Suppressor macrophage treated with lipopolysaccharide for 4 hours (primary cell): ENCODE measurements at regions not wholly inside any gene's neighbourhood (a gene's known extent, or its start where the extent isn't known, plus 50 kb on each side); places are given as distances from the start of the nearest gene placed in this dataset.
A peak's percentile ranks its signal among the peaks of the same experiment; 100 is the strongest.

Experiments
- DNase-seq: peaks from one replicate; pipeline ENCODE4 v3.0.0-alpha.2; 2020

DNA sequence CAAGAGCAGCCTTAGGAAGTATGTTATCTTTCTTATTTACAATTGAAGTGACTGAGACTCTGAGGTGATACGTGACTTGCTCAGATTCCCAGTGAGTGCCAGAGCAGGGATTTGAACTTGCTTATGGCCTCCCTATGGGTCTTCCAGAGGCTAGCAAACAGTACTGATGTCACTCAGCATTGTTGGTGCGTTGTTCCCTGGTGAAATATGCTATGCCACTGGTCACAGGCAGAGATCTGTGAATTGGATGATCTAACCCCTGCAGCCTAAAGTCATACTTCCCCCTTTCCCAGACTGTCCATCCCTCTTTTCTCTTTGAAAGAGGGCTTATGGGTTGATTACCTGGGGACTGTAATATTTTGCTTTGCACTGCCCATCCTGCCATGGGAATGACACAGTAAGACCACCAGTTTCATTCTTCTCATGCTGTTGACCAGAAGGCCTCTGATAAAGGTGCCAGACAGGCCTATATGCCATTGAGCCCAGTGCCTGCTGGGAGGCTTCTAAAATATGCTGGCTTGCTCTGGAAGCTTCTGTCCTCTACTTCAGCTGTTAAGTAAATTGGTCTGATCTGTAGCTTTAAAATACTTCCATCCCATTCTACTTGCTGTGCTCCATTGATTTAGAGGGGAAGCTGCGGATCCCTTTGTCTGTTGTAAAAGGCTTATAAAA is 152.2 kb upstream of the E2F8 start:
- no peak for DNase-seq

DNA sequence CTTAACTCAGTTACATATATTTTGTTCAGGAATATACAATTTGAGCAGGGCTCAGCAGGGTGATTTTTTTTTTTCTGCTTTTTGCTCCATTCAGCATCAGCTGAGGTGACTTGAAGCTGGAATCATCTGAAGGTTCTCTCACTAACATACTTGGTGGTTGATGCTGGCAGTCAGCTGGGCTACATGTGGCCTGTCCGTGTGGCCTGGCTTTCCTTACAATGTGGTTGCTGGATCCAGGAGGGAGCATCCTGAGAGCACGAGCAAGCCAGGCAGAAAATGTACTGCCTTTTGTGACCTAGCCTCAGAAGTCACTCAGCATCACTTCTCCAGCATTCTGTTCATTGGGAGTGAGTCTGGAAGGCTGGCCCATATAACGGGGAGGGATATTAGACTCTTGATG is 151.6 kb upstream of the E2F8 start:
- DNase-seq: no peak

DNA sequence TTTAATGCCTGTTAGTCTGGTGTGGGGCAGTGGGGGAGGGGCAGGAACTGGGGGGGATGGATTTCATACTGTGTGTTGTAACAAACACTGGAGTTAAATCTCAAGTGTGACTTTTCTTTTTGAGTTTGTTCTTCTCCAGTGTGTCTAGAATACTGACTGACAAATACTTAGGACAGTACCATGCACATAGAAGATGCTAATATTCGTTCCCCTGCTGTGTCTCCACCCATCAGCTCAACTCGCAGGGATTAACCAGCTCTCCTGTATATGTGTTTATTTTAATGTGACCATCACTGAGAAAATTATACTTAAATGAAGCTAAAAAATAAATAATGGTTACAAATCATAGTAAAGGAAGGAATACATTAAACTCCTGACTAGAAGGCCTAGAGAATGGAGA is 150.9 kb upstream of the E2F8 start:
- no peak for DNase-seq

DNA sequence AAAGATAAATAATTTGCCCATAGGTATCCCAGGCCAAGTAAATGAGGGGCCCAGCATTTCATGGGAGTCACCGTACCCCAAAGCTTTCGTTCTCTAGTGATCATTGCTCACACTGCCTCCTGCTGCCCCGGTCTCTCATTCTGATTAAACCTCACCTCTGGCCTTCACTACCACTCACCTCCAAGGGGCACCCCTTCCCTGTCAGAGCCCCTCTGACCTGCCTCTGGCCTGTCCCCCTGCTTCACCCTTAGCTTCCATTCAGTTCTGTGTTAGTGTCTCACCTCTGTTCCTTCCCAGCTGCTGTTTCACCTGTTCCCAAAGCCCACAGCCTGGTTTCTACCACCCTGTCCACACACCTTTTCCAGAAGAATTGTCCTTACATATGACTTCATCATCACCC is 150.3 kb upstream of the E2F8 start:
- DNase-seq: no peak

DNA sequence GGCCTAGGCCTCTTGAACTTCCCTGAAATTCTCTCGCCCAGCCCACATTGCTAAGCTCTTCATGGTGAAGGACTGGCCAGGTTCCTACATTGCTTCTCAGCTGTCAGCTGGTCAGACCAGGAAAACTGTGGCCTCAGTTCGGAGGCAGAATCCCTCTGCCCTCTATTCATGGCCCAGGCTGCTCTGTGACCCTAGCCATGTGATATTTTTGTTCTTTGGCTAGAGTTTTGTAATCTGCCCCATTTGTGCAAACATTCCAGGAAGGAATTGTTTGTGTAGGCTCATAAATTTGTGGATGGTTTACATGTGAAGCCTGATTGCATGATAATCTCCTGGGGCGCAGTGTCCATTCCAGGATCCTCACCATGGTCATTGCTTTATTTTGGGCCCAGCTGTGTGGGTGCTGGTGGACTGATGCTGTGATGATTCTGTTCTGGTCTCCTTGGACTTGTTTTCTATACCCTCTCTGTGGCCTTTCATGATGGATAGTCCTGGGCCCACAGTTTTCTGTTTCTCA is 149.1 kb upstream of the E2F8 start:
- no peak for DNase-seq

DNA sequence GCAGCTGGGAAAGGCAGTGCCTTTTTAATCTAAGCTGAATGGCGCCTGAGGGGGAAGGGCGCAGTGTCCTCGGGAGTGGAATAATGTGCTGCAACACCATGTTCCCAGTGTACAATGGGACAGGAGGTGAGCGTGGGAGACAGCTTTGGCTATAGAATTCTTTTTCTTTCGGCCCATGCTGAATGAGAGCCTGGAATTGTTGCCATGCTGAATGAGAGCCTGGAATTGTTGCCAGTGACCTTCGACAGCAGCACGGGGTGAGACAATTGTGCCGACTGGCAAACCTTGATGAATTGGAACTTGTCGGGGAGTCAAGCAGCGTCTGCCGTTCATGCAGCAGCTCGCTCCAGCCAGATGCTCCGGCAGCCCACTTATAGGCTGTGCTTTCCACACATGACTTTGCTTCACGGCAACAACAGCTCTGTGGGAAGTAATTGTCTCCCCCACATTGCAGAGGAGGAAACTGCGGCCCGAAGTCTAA is 141.4 kb upstream of the E2F8 start:
- no peak for DNase-seq

DNA sequence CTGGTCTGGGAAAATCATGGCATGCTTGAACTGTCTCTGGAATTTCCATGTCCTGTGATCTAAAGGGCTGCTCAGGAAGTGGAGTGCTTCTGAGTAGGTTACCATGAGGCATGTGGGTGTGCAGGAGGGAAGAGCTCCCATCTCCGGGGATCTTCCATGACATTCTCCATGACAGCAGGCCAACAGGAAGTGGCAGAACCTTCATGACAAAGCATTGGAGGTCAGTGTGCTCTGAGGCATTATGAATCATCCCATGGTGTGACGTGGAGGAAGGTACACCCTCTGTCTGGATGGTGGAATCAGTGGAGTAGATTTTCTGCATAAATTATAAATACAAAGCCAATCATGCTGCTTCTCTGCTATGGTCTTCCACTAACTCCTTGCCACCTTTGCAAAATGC is 139.6 kb upstream of the E2F8 start:
- DNase-seq: peak; percentile 3

DNA sequence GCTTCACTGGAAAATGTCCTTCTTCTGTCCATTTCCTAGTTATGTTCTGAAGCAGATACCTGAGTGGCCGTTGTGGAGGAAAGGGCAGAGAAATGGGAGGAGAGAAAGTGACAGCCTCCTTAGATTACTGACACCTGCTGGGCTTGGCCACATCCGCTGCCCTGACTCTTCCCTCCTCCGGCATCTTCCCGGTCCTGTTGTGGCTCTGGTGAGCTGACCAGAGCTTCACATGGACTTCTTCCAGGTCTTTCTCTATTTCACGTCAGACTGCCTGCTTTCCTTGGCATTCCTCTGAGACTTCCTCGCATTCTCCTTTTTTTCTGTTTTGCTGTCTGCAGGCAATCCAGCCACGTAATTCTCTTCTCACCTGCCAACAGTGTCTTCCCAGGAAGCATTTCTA is 138.7 kb upstream of the E2F8 start:
- no peak for DNase-seq

DNA sequence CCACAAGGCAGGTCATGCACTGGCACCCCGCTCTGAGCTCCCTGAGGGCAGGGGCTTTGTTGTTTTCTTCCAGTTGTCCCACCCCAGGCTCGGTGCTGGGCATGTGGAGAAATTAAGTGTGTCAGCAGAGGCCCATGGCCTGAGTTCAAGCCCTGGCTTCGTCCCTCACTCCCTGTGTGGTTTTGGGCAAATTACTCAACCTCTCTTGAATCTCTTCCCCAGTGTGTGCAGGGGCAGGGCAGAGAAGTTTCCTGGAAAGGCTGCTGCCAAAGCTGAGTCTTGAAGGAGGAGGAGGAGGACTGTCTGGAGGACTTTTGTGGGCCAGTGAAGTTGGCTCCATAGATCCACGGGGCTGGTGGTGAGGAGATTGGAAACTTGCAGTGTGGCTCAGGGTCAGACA is 138.1 kb upstream of the E2F8 start:
- DNase-seq: no peak

DNA sequence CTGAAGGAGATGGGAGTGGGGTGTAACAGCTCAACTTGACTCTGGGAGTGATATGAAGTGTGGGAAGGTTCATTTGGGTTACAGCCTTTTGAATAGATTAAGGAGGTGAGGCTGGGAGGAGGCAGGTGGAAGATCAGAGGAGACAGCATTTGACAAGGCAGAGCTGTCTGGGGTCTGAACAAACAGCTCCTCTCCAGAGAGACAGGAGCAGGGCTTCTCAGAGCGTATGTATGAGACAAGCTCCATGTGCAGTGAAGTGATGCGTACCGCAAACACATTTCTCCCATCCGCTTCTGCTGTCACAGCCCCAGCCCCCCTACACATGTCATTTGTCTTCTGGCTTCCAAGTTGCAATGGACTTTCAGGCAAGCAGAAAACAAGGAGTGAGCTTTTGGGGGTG is 137.1 kb upstream of the E2F8 start:
- DNase-seq: no peak

DNA sequence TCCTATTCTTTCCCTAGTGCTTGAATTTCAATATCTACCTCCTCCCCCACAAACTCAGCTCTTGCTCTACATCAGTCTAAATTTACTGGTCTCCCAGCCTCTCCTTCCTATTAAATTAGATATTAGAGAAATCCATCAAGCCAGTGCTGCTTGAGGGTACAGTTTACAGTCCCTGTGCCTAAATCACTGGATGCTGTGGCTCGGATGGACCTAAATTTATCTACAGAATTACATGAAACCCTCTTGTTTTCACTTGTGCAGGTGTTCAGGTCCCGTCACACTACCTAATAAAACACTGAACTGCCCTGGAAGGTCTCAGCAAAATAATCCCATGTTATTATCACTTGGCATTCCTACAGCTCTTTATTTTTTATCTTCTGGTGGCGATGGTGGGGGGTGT is 134.7 kb upstream of the E2F8 start:
- DNase-seq: no peak

DNA sequence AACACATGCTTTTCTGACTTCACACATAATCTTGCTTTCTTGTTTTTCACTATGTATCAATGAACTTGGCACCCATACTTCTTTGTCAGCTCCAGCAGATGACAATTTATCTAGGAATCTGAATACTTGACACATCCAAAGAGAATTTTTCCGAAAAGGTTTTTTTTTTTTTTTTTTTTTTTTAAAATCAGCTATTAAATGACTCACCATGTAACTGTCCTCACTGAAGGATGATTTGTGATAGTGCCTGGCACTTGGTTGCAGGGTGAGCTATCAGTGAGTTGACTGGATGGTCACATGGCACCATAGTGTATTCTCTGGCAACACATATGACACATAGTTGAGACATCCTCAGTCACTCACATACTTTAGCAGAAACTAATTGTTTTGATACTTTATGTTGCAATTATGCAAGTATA is 133.4 kb upstream of the E2F8 start:
- DNase-seq: peak; percentile 2

DNA sequence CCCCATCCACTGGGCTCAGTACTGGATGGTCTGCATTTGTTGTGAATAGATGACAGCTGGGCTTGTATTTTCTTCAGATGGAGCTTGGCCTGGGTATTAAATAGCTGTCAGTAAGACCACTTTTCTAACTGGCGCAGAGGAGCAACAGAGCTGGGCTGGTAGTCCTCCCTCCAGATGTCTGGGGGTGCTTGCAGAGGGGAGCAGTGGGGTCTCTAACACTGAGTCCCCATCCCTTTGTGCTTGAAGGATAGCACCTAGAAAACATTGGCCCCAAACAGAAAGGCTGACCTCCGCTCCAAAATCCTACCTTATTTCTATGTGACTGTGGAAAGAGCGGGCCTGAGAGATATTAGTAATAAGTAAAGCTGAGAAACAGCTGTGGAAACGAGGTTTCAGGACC is 131.6 kb upstream of the E2F8 start:
- no peak for DNase-seq

DNA sequence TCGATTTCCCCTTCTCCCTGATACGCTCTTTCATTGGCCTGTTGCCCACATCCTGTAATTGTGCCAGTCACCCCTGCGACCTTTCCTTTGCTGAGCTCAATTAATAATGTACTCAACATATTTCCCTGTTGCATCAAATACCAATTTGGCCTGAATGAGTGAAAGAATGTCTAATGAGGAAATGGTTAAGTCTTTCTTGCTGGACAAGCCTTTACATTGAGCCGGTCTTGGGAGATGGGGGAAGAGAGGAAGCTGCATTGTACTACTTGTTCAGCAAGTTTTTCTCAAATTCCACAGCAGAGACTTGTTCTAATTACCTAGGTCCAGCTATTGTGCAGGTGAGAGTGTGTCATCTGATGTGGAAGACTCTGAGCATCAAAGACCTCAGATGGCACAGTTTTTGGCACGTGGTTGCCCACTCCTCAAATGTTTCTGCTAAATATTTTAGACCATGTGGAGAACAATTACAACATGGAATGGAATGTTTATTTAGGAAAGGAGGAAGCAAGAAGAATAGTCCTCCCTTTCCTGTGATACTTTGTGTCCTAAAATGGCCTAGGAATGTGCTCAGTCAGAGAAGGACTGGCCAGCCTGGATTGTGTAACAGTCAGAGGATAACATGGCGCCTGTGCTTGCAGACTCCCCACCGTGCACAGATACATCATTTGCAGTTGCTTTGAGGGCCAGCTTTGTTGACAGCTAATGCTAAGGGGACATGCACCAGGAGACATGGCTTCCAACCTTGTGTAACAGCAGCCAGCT is 129.5 kb upstream of the E2F8 start:
- no peak for DNase-seq

DNA sequence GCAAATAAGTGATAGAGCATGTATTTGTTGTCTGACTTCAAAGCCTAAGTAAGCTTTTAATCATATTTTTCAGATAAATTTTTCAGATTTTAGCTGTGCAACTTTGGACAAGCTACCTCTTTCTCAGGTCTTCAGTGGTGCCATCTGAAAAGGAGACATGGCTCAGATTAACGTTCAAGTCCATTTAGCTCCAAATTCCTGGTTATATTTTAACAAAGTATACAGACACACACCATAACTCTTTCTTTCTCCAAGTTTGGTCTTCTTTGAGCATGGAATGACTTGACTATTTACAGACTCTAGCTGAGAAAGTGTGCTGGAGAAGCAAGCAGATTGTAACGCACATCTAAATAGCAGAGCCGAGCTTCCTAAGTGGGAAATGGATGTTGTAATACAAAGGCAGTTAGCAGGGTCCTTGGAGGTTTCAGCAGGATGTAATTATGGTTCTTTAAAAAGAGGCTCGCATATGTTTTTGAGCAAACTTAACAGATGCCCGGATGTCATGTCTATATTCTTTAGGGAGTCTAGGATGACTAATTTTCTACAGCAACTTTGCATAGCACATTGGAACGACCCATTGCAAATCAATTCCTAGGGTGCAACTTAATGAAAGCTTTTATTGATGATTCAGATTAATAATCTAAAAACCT is 128.1 kb upstream of the E2F8 start:
- no peak for DNase-seq

DNA sequence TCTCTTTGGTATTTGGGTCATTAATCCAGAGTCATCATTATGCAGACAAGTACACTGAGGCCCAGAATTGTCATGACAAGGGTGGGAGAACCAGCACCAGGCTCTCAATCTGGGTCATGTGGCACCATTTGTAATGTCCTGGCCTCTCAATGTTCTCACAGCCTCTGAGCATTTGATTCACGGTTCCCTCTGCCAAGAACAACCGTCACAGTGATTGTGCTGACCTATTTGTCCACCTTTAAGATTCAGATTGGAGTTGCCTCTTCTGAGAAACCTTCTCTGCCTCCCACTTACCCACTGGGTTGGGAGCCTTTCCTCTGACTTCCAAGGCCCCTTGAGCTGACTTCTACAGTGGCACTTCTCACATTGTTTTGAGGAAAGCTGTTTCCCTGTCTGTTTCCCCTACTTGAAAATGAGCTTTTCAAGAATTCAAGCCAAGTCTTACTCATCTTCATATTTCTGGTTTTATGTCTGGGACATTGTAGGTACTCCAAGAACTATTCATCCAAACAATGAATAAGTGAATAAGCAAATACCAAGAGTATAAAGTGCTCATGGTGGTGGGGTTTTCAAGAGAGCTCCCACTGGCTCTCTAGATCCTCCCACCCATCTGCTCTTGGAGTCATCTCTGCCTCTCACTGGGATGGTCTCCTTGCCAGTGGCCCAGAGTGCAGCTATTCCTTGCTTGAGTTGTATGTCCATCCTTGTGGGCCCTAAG is 126.4 kb upstream of the E2F8 start:
- DNase-seq: no peak

DNA sequence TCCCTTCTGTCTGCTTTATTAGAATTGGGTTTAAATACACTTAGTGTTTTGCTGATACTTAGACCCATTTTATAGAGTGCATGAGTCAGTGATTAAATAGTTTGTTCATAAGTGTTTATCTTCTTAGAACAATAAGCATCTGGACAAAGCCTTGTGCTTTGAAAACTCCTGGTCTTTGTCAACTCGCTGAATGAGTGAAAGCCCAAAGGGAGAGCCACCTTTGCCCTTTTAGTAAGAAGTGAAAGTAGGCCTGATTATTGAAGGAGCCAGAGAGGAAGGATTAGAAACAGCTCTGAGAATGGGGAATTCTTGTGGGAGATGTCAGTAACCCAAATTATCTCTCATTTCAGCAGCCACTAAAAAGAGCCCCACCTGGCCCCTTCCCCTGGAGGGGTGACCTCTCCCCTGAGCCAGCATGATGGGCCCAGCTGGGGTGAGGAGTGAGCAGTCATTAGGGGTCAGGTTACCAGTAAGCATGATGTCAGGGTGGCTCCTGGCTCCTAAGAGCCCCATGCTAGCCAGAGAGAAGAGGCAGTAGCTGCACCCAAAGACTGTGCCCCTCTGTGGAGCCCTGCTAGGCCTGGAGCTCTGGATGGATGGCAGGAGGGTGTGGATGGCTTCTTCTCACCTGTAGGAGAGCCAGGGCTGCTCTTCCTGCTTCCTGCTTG is 125.1 kb upstream of the E2F8 start:
- no peak for DNase-seq

DNA sequence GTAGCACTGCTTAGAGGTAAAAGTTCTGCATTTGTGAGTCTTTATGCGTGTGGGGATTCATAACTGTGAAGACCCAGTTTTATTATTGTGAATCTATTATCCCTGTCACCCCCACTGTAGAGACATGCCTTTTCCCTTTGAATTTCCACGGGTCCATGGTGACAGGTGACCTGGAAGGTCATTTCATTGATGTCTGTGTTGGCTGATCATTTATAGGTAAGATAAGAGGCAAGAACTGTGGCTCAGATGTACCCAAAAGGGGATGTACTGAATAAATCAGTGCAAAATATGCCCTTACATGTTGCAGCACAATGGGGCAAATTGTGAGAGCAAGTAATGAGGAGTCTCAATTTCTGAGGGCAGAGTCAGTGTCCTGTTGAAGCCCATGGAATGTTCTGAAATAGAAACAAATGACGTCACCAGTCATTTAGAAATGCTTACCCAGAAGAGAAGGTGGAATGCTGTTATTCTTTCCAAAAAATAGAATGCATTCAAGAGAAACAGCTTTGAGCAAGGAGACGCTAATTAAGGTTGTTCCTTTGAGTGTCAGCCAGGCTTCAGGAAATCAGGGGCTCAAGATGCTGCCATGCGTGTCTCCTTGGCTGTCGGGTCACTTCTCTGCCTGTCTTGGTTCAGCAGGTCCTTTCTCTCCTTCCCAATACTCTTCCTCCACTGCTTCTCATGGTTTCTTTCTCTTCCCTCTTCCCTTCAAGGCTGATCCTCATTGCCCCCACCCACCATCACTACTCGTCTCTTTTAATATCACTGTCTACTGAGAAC is 118.7 kb upstream of the E2F8 start:
- no peak for DNase-seq

DNA sequence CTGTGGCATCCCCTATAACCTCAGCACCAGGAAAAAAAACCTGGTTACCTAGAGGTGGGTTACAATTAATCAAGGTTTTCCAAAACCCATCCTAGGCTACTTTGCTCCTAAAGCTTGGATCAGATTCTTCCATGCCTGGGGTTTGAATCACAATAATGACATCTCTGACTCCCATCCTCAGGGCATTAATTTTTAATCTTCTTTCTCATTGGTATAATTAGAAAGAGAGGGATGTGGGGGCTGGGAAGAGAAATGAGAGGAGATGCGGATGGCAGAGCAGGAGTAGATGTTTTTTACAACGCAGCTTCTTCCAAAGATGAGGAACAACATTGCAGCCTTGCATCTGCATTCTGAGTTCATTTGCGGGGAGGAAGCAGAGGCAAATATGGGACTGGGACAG is 117.2 kb upstream of the E2F8 start:
- DNase-seq: no peak

DNA sequence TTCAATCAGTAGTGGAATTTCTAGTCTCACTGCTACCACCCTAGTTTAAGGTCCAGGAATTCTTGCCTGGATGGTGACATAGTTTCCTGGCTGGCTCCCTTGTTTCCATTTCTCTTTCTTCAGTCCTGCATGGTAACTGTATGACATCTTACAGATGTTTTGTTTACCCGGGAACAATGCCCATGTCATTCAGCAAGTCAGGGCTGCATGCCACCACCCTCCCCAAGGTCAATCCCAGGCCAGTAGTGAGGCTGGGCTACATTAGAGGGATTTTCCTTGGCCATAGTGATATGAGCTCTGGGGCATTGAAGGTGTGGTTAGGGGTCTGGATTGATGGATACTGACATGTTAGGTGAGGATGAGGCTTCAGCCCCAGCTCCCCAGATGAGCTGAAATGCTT is 114.9 kb upstream of the E2F8 start:
- DNase-seq: no peak

DNA sequence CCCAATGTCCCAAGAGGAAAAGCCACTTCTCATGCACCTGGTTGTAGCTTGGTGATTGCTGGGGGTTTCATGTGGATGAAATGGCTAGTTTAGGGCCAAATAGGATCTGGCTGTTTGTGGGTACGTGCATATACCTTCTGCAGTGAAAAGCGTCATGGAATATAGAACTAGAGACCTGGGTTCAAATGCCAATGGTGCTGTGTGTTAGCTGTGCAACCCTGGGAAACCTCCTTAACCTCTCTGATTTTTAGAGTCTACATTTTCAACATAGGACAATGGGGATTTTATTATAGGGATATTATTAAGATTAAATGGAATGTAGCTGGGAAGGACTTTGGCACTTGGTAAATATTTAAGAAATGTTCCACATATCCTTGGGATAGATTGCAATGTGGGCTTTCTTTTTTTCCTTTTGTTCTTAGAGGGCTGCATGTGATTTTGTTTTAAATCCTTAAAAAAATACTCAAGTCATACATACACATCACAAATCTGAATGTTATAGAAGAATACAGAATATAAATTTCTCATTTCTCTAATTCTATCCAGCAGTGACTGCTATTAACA is 112.6 kb upstream of the E2F8 start:
- no peak for DNase-seq

DNA sequence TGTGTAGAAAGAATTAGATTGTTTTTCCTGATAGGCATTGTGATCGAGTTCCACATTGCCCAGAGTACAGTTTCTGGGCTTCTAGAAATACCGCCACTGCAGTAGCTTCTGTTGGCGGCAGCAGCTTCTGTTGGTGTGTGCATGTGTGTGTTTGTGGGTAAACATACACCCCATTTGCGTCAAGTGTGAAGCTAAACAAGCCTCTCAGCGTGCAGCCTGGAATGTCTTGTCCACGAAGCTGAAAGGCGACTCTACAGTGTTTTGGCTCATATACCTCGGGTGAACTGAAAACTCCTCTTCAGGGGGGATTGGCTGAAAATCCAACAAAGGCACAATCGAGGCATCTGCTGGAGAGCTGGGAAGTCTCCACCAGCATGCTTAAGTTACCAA is 112.0 kb upstream of the E2F8 start:
- DNase-seq: no peak
